K562 (cell line): ENCODE measurements at regions not wholly inside any gene's neighbourhood (a gene's known extent, or its start where the extent isn't known, plus 50 kb on each side); places are given as distances from the start of the nearest gene placed in this dataset.

Experiments
- ATAC-seq: fragments of 200-7000 bp; cut with Tn5 transposase; 3 replicates; pipeline ENCODE4 v1.9.1; 2020; ENCODE audit warnings: moderate library complexity
- BruUV-seq: library from RNA; stranded (reverse); fragments of 400-500 nt; replicated peaks from 2 replicates; lab custom pipeline; 2021; lab: Mats Ljungman, UMichigan
- CTCF ChIA-PET: fragments of 300-600 bp; formaldehyde crosslinking; extraction: SDS; loops from one replicate; lab custom pipeline; 2021; ENCODE audit warnings: low intra/inter-chr PET ratio; lab: Yijun Ruan, JAX
- POLR2A ChIA-PET: fragments of 300-600, 350-650 bp; sonication (Branson Sonifier 250); formaldehyde crosslinking; extraction: SDS; loops from one replicate; lab custom pipeline; 2021; ENCODE audit warnings: antibody characterized with exemption, inconsistent platforms; lab: Yijun Ruan, JAX
- DNase-seq, 4 experiments: peaks; one replicate each; pipeline versions ENCODE4 v3.0.0 to v3.0.0-alpha.2; 2011 to 2018; ENCODE audit warnings: low spot score in 3 of 4, mixed read lengths in 3 of 4; ENCODE audit errors: extremely low read depth in 1 of 4
- FAIRE-seq: peaks from 2 replicates; lab custom pipeline; 2011; peaks lifted over from hg19 to GRCh38; lab: Jason Lieb, UNC
- H2AFZ ChIP-seq: 2 replicates; pipeline ENCODE4 v1.6.0; 2011; ENCODE audit warnings: low read depth, low read length, control low read depth, inconsistent platforms
- H3K27ac ChIP-seq: fragments of 200-600 bp; 3 replicates; pipeline ENCODE4 v1.8.0; 2011; ENCODE audit warnings: low read depth, mild to moderate bottlenecking, control low read depth, inconsistent platforms, low read length, moderate library complexity, mixed read lengths; ENCODE audit errors: extremely low read depth
- H3K27me3 ChIP-seq, 2 experiments: fragments of 300-600 bp in 1 of 2; 2 replicates in 1 of 2; 3 replicates in 1 of 2; pipeline versions ENCODE4 v1.6.0 to v1.8.0; 2011; ENCODE audit warnings: inconsistent platforms in 2 of 2, low read length in 2 of 2, mild to moderate bottlenecking in 1 of 2, mixed read lengths in 1 of 2, moderate library complexity in 1 of 2; ENCODE audit not compliant: control insufficient read depth in 2 of 2, insufficient read depth in 2 of 2
- H3K36me3 ChIP-seq: fragments of 300-600 bp; 3 replicates; pipeline ENCODE4 v1.8.0; 2011; ENCODE audit warnings: mild to moderate bottlenecking, low read length, inconsistent platforms; ENCODE audit not compliant: control insufficient read depth, insufficient read depth
- H3K4me1 ChIP-seq, 2 experiments: fragments of 200-600 bp in 1 of 2; replicated peaks in 1 of 2; 2 replicates in 1 of 2; 3 replicates in 1 of 2; pipeline versions ENCODE4 v1.5.1 to v1.8.0; 2011; ENCODE audit warnings: inconsistent platforms in 2 of 2, low read length in 2 of 2, mild to moderate bottlenecking in 1 of 2, mixed read lengths in 1 of 2, moderate library complexity in 1 of 2; ENCODE audit not compliant: control insufficient read depth in 2 of 2, insufficient read depth in 2 of 2
- H3K4me2 ChIP-seq: 2 replicates; pipeline ENCODE4 v1.6.1; 2011; ENCODE audit warnings: low read length, control low read depth, inconsistent platforms, mixed read lengths; ENCODE audit not compliant: insufficient read depth
- H3K4me3 ChIP-seq: fragments of 200-600 bp; sonication (generic), shearing (Covaris generic); 2 replicates; pipeline ENCODE4 v1.5.1; 2016; ENCODE audit warnings: control low read depth, inconsistent platforms
- H3K79me2 ChIP-seq: fragments of 200-600 bp; 3 replicates; pipeline ENCODE4 v1.8.0; 2011; ENCODE audit warnings: low read length, inconsistent platforms; ENCODE audit not compliant: control insufficient read depth, insufficient read depth
- H3K9ac ChIP-seq, 2 experiments: 2 replicates each; pipeline versions ENCODE4 v1.6.0 to v1.6.1; 2011; ENCODE audit warnings: low read depth in 2 of 2, low read length in 2 of 2, control low read depth in 1 of 2, inconsistent platforms in 1 of 2, mild to moderate bottlenecking in 1 of 2, mixed read lengths in 1 of 2; ENCODE audit not compliant: insufficient read depth in 1 of 2
- H3K9me1 ChIP-seq: one replicate; pipeline ENCODE4 v1.6.0; 2011; ENCODE audit warnings: inconsistent platforms, mild to moderate bottlenecking, low read length, moderate library complexity; ENCODE audit not compliant: control insufficient read depth, insufficient read depth
- H3K9me3 ChIP-seq: replicated peaks from 2 replicates; pipeline ENCODE4 v1.5.1; 2011; ENCODE audit warnings: low read depth, low read length, inconsistent platforms; ENCODE audit not compliant: control insufficient read depth, insufficient read depth
- H4K20me1 ChIP-seq: replicated peaks from 2 replicates; pipeline ENCODE4 v1.6.1; 2011; ENCODE audit warnings: low read length, inconsistent platforms, mixed read lengths; ENCODE audit not compliant: control insufficient read depth, insufficient read depth
- ARHGAP35 ChIP-seq: fragments of 450-650 bp; IDR thresholded peaks from 2 replicates; pipeline ENCODE4 v1.6.1; 2018; ENCODE audit not compliant: partially characterized antibody
- CREB1 ChIP-seq, 2 experiments: sonication (generic) in 1 of 2; formaldehyde crosslinking in 1 of 2; IDR thresholded peaks; 2 replicates each; pipeline versions ENCODE4 v1.6.1 to v1.8.0; 2012 to 2022; ENCODE audit warnings: inconsistent platforms in 1 of 2, mild to moderate bottlenecking in 1 of 2, missing genetic modification reagents in 1 of 2, moderate library complexity in 1 of 2
- HLTF ChIP-seq: fragments of 450-650 bp; IDR thresholded peaks from 2 replicates; pipeline ENCODE4 v1.6.1; 2016
- NFXL1 ChIP-seq: fragments of 450-650 bp; formaldehyde crosslinking; IDR thresholded peaks from 2 replicates; pipeline ENCODE4 v1.4.0; 2021; ENCODE audit warnings: mild to moderate bottlenecking
- TAL1 ChIP-seq: fragments of 450-650 bp; IDR thresholded peaks from 2 replicates; pipeline ENCODE4 v1.6.1; 2016; ENCODE audit warnings: mild to moderate bottlenecking
- TCF7 ChIP-seq: sonication (generic); IDR thresholded peaks from 2 replicates; pipeline ENCODE4 v1.6.1; 2016; ENCODE audit warnings: antibody characterized with exemption, borderline replicate concordance
- THRAP3 ChIP-seq: fragments of 450-650 bp; IDR thresholded peaks from 2 replicates; pipeline ENCODE4 v1.6.1; 2016; ENCODE audit warnings: mild to moderate bottlenecking, inconsistent platforms, borderline replicate concordance
- ZNF134 ChIP-seq: fragments of 250-450 bp; sonication (Bioruptor Pico); conservative IDR thresholded peaks from 2 replicates; pipeline ENCODE4 v1.4.0; 2020
- ZSCAN29 ChIP-seq: fragments of 450-650 bp; IDR thresholded peaks from 2 replicates; pipeline ENCODE4 v1.6.1; 2017
- WGBS: fragments of 100-300 bp; shearing (Covaris generic); methylation state at CpG from one replicate; pipeline ENCODE4 v1.1.6; 2016; ENCODE audit warnings: low coverage, mixed read lengths; ENCODE audit not compliant: insufficient coverage; ENCODE audit errors: missing lambda C conversion rate; 5-methylcytosine and 5-hydroxymethylcytosine counted together
- in situ Hi-C: fragments of 300-500 bp; cut with MboI; formaldehyde crosslinking; loops from 4 replicates; pipeline ENCODE4 v1.15.0; 2018; ENCODE audit warnings: inconsistent platforms, mixed read lengths
- intact Hi-C: fragments of 100-400 bp; cut with micrococcal nuclease; formaldehyde crosslinking; loops from 2 replicates; pipeline ENCODE4 v1.14.2; 2022
- TF ChIP-seq, protein P1 (sequence below): sonication (generic); formaldehyde crosslinking; IDR thresholded peaks from 2 replicates; pipeline ENCODE4 v1.8.1; 2023; ENCODE audit warnings: mild to moderate bottlenecking, missing genetic modification reagents

DNA sequence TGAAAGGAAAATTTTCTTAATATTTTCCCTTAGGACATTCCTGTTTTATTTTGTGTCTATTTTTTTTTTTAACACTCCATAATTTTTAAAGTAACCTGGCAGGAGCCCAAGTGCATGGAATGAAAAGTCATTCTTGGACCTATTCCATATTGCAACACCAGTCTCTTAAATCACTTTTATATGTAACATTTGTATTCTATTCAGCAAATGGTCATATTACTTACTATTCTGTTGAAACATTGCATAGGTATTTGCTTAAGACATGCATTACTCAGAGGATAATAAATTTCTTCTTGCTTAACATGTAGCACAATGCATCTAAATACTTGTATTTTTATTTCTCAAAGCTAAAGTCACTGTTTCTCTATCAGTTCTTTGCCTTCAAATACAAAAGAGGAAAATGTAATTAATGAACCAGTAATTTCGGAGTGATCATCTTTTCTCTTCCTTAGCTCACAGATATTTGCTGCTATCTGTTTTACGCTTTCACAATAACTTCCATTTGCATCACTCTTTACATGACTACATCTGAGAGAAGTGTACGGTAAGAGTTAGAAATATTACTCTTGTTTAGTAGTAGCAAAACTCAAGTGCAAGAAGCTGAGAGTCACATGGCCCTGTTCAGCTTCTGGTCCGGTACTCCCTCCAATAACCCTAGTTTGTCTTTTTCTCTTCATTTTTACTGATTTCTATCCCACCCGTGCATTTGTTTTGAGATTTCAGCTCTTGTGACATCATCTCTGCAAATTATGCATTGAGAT, 394.8 kb downstream of the USP25 start:
- ChIA-PET CTCF (no interaction called here), POLR2A (no interaction called here)
- TF ChIP-seq CREB1 (IDR thresholded peaks at IDR 0.05) (no peak), CREB1 (CRISPR knock-in tag; IDR thresholded peaks at IDR 0.05) (no peak), ARHGAP35 (no peak), THRAP3 (no peak), TCF7 (no peak), NFXL1 (no peak), ZNF134 (CRISPR knock-in tag) (no peak), ZSCAN29 (no peak), TAL1 (no peak), HLTF (no peak)
- TF ChIP-seq, protein P1, sequence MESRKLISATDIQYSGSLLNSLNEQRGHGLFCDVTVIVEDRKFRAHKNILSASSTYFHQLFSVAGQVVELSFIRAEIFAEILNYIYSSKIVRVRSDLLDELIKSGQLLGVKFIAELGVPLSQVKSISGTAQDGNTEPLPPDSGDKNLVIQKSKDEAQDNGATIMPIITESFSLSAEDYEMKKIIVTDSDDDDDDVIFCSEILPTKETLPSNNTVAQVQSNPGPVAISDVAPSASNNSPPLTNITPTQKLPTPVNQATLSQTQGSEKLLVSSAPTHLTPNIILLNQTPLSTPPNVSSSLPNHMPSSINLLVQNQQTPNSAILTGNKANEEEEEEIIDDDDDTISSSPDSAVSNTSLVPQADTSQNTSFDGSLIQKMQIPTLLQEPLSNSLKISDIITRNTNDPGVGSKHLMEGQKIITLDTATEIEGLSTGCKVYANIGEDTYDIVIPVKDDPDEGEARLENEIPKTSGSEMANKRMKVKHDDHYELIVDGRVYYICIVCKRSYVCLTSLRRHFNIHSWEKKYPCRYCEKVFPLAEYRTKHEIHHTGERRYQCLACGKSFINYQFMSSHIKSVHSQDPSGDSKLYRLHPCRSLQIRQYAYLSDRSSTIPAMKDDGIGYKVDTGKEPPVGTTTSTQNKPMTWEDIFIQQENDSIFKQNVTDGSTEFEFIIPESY (CRISPR knock-in tag) = no peak
- Histone ChIP-seq H3K9me3 (no peaks in the 10 kb centered on the region), H3K9me1 (no peaks in the 10 kb centered on the region), H3K36me3 (no peaks in the 10 kb centered on the region), H3K4me1 (no peaks in the 10 kb centered on the region), H3K4me2 (no peak overlapping the region), H3K27me3 (no peaks in the 10 kb centered on the region), H3K4me3 (no peak overlapping the region), H4K20me1 (no peaks in the 10 kb centered on the region), H3K79me2 (no peaks in the 10 kb centered on the region), H3K27ac (no peak overlapping the region), H2AFZ (no peak overlapping the region), H3K9ac (no peak overlapping the region)
- 0% methylated on average over 5 of the region's 5 CpGs for WGBS
- ATAC-seq = no peak
- no TSS peak for BruUV-seq
- no peak for FAIRE-seq
- no peak for DNase-seq
- in situ Hi-C loops = no loop called here
- intact Hi-C loops = no loop called here
